HG03460 (cell line): ENCODE measurements at regions not wholly inside any gene's neighbourhood (a gene's known extent, or its start where the extent isn't known, plus 50 kb on each side); places are given as distances from the start of the nearest gene placed in this dataset.

Source experiments
- ATAC-seq: cut with Tn5 transposase; IDR thresholded peaks from one replicate; pipeline ENCODE4 v1.9.1; 2021; ENCODE audit not compliant: unreplicated experiment

- no peak for ATAC-seq
Observed at GRCh38 chr2:66036948-66037347, 398.0 kb upstream of the MEIS1 start.

GRCh38 chr2:66034467-66034866, 400.5 kb upstream of the MEIS1 start:
- ATAC-seq = no peak

- no peak for ATAC-seq
Observed at GRCh38 chr2:66032226-66032775, 402.6 kb upstream of the MEIS1 start.

- no peak for ATAC-seq
Observed at GRCh38 chr2:66031236-66031635, 403.7 kb upstream of the MEIS1 start.

- ATAC-seq = no peak
Observed at GRCh38 chr2:66030553-66030952, 404.4 kb upstream of the MEIS1 start.

GRCh38 chr2:66024391-66024790, 410.5 kb upstream of the MEIS1 start:
- ATAC-seq = no peak

- no peak for ATAC-seq
Observed at GRCh38 chr2:66021296-66021695, 413.6 kb upstream of the MEIS1 start.

GRCh38 chr2:66017763-66018162, 417.2 kb upstream of the MEIS1 start:
- ATAC-seq = no peak

GRCh38 chr2:66014450-66014849, 420.5 kb upstream of the MEIS1 start:
- no peak for ATAC-seq

GRCh38 chr2:66013456-66013855, 421.5 kb upstream of the MEIS1 start:
- no peak for ATAC-seq

- ATAC-seq = no peak
Observed at GRCh38 chr2:66003931-66004330, 431.0 kb upstream of the MEIS1 start.

GRCh38 chr2:66001538-66001937, 433.4 kb upstream of the MEIS1 start:
- no peak for ATAC-seq

GRCh38 chr2:66000901-66001300, 434.0 kb upstream of the MEIS1 start:
- ATAC-seq = no peak

- ATAC-seq = no peak
Observed at GRCh38 chr2:65999796-66000195, 435.1 kb upstream of the MEIS1 start.

- no peak for ATAC-seq
Observed at GRCh38 chr2:65999103-65999502, 435.8 kb upstream of the MEIS1 start.

GRCh38 chr2:65997961-65998360, 437.0 kb upstream of the MEIS1 start:
- no peak for ATAC-seq

GRCh38 chr2:65992198-65992554, 442.7 kb upstream of the MEIS1 start:
- no peak for ATAC-seq

- no peak for ATAC-seq
Observed at GRCh38 chr2:65991381-65992197, 443.3 kb upstream of the MEIS1 start.

GRCh38 chr2:65985986-65986385, 448.9 kb upstream of the MEIS1 start:
- ATAC-seq = no peak

- ATAC-seq = no peak
Observed at GRCh38 chr2:65980531-65980930, 454.4 kb upstream of the MEIS1 start.

GRCh38 chr2:65979446-65979845, 455.5 kb upstream of the MEIS1 start:
- ATAC-seq = no peak

GRCh38 chr2:65974067-65974723, 460.7 kb upstream of the MEIS1 start:
- no peak for ATAC-seq
